PFSK-1 (cell line): ENCODE measurements at regions not wholly inside any gene's neighbourhood (a gene's known extent, or its start where the extent isn't known, plus 50 kb on each side); places are given as distances from the start of the nearest gene placed in this dataset.

ENCODE experiments used
- FOXP2 ChIP-seq: optimal IDR thresholded peaks from 2 replicates; pipeline ENCODE3; 2011; ENCODE audit warnings: borderline replicate concordance, control low read depth, inconsistent platforms; ENCODE audit not compliant: insufficient read depth; ENCODE audit errors: extremely low read length, extremely low read depth
- POLR2AphosphoS5 ChIP-seq: IDR thresholded peaks from 2 replicates; pipeline ENCODE4 v1.6.1; 2012; ENCODE audit warnings: low read depth, mild to moderate bottlenecking, control low read depth, low read length, moderate library complexity
- REST ChIP-seq, 2 experiments: IDR thresholded peaks; 2 replicates each; pipeline versions ENCODE4 v1.6.1 to v1.8.0; 2011 to 2012; ENCODE audit warnings: low read depth in 2 of 2, low read length in 2 of 2, control low read depth in 1 of 2, inconsistent platforms in 1 of 2, mild to moderate bottlenecking in 1 of 2, moderate library complexity in 1 of 2; ENCODE audit not compliant: insufficient read depth in 1 of 2
- SIN3A ChIP-seq: IDR thresholded peaks from 2 replicates; pipeline ENCODE4 v1.6.1; 2012; ENCODE audit warnings: mild to moderate bottlenecking, low read length, moderate library complexity, borderline replicate concordance; ENCODE audit not compliant: insufficient read depth
- TAF1 ChIP-seq: IDR thresholded peaks from 2 replicates; pipeline ENCODE4 v1.6.1; 2012; ENCODE audit warnings: low read length, control low read depth, borderline replicate concordance; ENCODE audit not compliant: insufficient read depth

DNA sequence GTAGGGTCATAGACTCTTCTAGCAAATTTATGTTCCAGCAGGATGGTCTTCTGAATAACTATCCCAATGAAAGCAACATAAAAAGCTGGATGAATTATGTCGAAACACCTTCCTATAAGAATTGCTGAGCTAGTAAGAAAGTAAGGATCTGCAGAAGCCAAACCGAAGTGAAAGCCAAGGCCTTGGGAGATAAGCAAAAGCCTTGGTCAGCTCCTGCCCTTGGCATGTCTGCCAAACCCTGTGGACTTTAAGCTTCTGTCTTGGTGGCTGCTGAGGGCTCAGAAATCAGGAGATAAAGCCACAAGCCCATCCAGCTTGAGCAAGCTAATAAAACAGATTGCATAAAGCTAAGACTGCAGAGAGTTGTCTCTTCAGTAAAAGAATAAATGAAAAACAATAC, 81.2 kb upstream of the KCND3 start:
- TF ChIP-seq SIN3A (no peak), REST (IDR thresholded peaks at IDR 0.05; ENCODE audit: insufficient read depth in 1 of 2, low read depth in 2 of 2, low read length in 2 of 2) (no peak), FOXP2 (no peak), TAF1 (no peak), POLR2AphosphoS5 (no peak)

GRCh38 chr1:112074711-112075110, 85.2 kb upstream of the KCND3 start:
- no peak for TF ChIP-seq TAF1
- TF ChIP-seq POLR2AphosphoS5: no peak
- TF ChIP-seq REST (IDR thresholded peaks at IDR 0.05; ENCODE audit: insufficient read depth in 1 of 2, low read depth in 2 of 2, low read length in 2 of 2): no peak
- TF ChIP-seq FOXP2: no peak
- TF ChIP-seq SIN3A: no peak

- TF ChIP-seq POLR2AphosphoS5 (no peak), REST (IDR thresholded peaks at IDR 0.05; ENCODE audit: insufficient read depth in 1 of 2, low read depth in 2 of 2, low read length in 2 of 2) (no peak), SIN3A (no peak), TAF1 (no peak), FOXP2 (no peak)
These were observed 86.1 kb upstream of the KCND3 start for GRCh38 chr1:112075566-112075965.

- TF ChIP-seq TAF1 (no peak), REST (IDR thresholded peaks at IDR 0.05; ENCODE audit: insufficient read depth in 1 of 2, low read depth in 2 of 2, low read length in 2 of 2) (no peak)
These were observed 90.0 kb upstream of the KCND3 start for GRCh38 chr1:112079446-112079845.

GRCh38 chr1:112083487-112083886, 94.0 kb upstream of the KCND3 start:
- peak; percentile 75 to 93 for TF ChIP-seq REST (IDR thresholded peaks at IDR 0.05; ENCODE audit: insufficient read depth in 1 of 2, low read depth in 2 of 2, low read length in 2 of 2)
- TF ChIP-seq FOXP2: no peak
